ENCODE measurements at regions not wholly inside any gene's neighbourhood (a gene's known extent, or its start where the extent isn't known, plus 50 kb on each side); places are given as distances from the start of the nearest gene placed in this dataset.
A peak's percentile ranks its signal among the peaks of the same experiment; 100 is the strongest.

GRCh38 chr6:74936886-74937285, 269.0 kb downstream of the COL12A1 start:
- Histone ChIP-seq H3K9me3 (no peaks in the 10 kb centered on the region), H3K4me2 (no peak overlapping the region), H3K27me3 (no peaks in the 10 kb centered on the region), H4K20me1 (no peaks in the 10 kb centered on the region), H3K4me1 (no peaks in the 10 kb centered on the region), H3K36me3 (no peaks in the 10 kb centered on the region), H3K9ac (no peak overlapping the region), H3K4me3 (no peak overlapping the region), H3K27ac (no peak overlapping the region)
- TF ChIP-seq Cebpa-rat (IDR thresholded peaks at IDR 0.05), result no peak

- Histone ChIP-seq H3K36me3 (no peaks in the 10 kb centered on the region), H3K4me1 (no peaks in the 10 kb centered on the region), H3K9me3 (no peaks in the 10 kb centered on the region), H3K27ac (no peak overlapping the region), H3K4me3 (no peak overlapping the region), H3K4me2 (no peak overlapping the region), H3K27me3 (no peaks in the 10 kb centered on the region), H4K20me1 (no peaks in the 10 kb centered on the region), H3K9ac (no peak overlapping the region)
- no peak for TF ChIP-seq Cebpa-rat (IDR thresholded peaks at IDR 0.05)
Measured at GRCh38 chr6:74932232-74932888, 273.5 kb downstream of the COL12A1 start.

GRCh38 chr6:74931558-74931957, 274.3 kb downstream of the COL12A1 start:
- H3K4me2 ChIP-seq, result no peak overlapping the region
- H3K27ac ChIP-seq, result no peak overlapping the region

GRCh38 chr6:74928203-74928602, 277.6 kb downstream of the COL12A1 start:
- Histone ChIP-seq H3K9ac (no peak overlapping the region), H3K4me2 (no peak overlapping the region), H3K4me3 (no peak overlapping the region), H3K27ac (no peak overlapping the region), H3K4me1 (peaks cover 13% of the 10 kb centered on the region), H3K27me3 (no peaks in the 10 kb centered on the region), H4K20me1 (no peaks in the 10 kb centered on the region), H3K36me3 (no peaks in the 10 kb centered on the region), H3K9me3 (no peaks in the 10 kb centered on the region)
- TF ChIP-seq Cebpa-rat (IDR thresholded peaks at IDR 0.05), result no peak

More at GRCh38 chr6:74931558-74931957, 274.3 kb downstream of the COL12A1 start:
- TF ChIP-seq Cebpa-rat (IDR thresholded peaks at IDR 0.05), result no peak
- Histone ChIP-seq H3K4me1 (no peaks in the 10 kb centered on the region), H3K27me3 (no peaks in the 10 kb centered on the region), H3K4me3 (no peak overlapping the region), H3K9me3 (no peaks in the 10 kb centered on the region), H3K36me3 (no peaks in the 10 kb centered on the region), H3K9ac (no peak overlapping the region), H4K20me1 (no peaks in the 10 kb centered on the region)

- H3K27me3 ChIP-seq, result no peaks in the 10 kb centered on the region
- no peaks in the 10 kb centered on the region for H3K9me3 ChIP-seq
- H3K27ac ChIP-seq, result no peak overlapping the region
- TF ChIP-seq Cebpa-rat (IDR thresholded peaks at IDR 0.05), result no peak
- peaks cover 13% of the 10 kb centered on the region for H3K4me1 ChIP-seq
- no peaks in the 10 kb centered on the region for H3K36me3 ChIP-seq
- no peak overlapping the region for H3K4me3 ChIP-seq
- no peaks in the 10 kb centered on the region for H4K20me1 ChIP-seq
- H3K9ac ChIP-seq, result no peak overlapping the region
- H3K4me2 ChIP-seq, result no peak overlapping the region
Measured at GRCh38 chr6:74927299-74927698, 278.6 kb downstream of the COL12A1 start.

DNA sequence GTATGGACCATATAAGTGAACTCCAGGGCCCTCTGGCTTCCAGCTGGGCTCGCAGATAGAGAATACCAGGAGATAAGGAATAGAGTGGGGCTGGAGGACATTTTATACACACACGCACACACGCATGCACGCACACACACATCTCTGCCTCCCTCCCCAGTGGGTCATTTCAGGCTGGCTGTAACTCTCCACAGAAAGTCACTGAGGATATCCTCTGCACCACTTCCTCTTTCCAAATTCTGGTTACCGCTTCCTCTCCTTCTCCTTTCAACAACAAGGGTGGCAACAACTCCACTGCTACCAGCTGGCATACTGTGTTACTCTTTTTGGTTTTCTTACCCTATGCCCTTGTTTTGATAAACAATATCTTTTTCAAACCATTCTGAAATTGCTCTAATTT, 280.2 kb downstream of the COL12A1 start:
- Histone ChIP-seq H3K4me2 (peak overlapping the region; percentile 64), H3K4me1 (peaks cover 13% of the 10 kb centered on the region), H3K9ac (no peak overlapping the region), H3K9me3 (no peaks in the 10 kb centered on the region), H3K27me3 (no peaks in the 10 kb centered on the region), H3K27ac (peak overlapping the region; percentile 45; the same call in 1 of the 2 replicates), H3K36me3 (no peaks in the 10 kb centered on the region), H4K20me1 (no peaks in the 10 kb centered on the region), H3K4me3 (no peak overlapping the region)
- no peak for TF ChIP-seq Cebpa-rat (IDR thresholded peaks at IDR 0.05)

DNA sequence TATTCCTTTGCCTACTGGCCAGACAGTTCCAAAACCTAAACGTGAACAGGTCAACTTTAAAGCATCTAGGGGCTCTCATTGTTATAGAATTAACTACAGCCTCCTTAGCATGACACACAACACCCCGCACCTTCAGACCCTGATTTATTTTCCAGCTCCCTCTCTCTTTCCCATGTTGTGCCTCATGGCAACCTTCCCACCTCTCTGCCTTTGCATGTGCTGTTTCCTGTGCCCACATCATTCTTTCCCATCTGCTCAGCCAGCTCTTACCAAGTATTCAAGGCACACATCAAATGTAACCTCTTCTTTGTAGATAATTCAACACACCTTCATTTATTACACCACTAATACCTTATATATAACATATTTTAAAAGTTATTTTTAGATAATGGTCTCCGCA, 291.0 kb downstream of the COL12A1 start:
- no peak for TF ChIP-seq Cebpa-rat (IDR thresholded peaks at IDR 0.05)
- Histone ChIP-seq H3K9me3 (no peaks in the 10 kb centered on the region), H3K4me3 (no peak overlapping the region), H3K36me3 (no peaks in the 10 kb centered on the region), H3K4me1 (no peaks in the 10 kb centered on the region), H3K27me3 (no peaks in the 10 kb centered on the region), H3K4me2 (no peak overlapping the region), H4K20me1 (no peaks in the 10 kb centered on the region), H3K27ac (no peak overlapping the region), H3K9ac (no peak overlapping the region)

DNA sequence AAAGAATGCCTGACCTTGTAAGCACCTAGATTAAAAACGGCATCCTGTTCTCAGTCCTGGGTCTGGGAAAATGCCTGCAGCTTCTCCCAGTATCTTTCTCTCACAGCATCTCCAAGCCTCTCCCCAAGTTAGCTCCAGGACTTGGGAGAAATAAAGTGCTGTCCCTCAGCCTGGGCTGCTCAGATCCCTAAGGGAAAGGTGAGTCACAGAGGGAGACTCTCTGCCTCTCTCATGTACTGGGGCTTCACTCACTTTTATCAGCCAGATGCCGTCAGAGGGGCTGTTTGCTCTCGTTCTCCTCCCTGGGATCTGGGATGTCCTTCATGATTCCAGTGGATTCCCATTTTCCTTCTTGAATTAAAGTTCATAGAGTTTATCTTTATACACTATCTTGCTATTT, 293.6 kb downstream of the COL12A1 start:
- Histone ChIP-seq H3K4me3 (no peak overlapping the region), H4K20me1 (no peaks in the 10 kb centered on the region), H3K36me3 (no peaks in the 10 kb centered on the region), H3K4me2 (no peak overlapping the region), H3K9me3 (no peaks in the 10 kb centered on the region), H3K4me1 (no peaks in the 10 kb centered on the region), H3K27me3 (no peaks in the 10 kb centered on the region), H3K9ac (no peak overlapping the region), H3K27ac (no peak overlapping the region)
- no peak for TF ChIP-seq Cebpa-rat (IDR thresholded peaks at IDR 0.05)

DNA sequence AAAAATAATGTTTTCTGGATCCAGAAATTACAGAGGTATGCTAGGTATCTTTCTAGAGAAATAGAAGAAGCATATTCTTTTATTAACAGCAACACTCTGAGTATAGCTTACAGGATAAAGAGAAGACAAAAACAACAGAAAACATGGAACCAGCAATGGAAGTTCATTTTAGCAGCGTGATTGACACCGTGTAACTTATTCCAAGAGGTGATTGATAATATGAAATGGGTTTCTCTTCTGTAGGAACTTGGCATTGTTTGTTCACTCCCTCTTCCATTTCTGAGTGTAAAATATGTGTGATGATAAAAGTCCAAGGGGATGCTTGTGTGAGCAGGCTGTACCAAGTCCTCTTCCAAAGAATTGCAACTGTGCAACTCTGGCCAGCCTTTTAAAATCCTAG, 303.0 kb downstream of the COL12A1 start:
- peaks cover 33% of the 10 kb centered on the region for H3K9me3 ChIP-seq
- H3K4me2 ChIP-seq, result no peak overlapping the region
- no peak overlapping the region for H3K4me3 ChIP-seq
- H3K9ac ChIP-seq, result no peak overlapping the region
- TF ChIP-seq Cebpa-rat (IDR thresholded peaks at IDR 0.05), result no peak
- H3K36me3 ChIP-seq, result no peaks in the 10 kb centered on the region
- no peaks in the 10 kb centered on the region for H4K20me1 ChIP-seq
- H3K27me3 ChIP-seq, result no peaks in the 10 kb centered on the region
- no peak overlapping the region for H3K27ac ChIP-seq
- H3K4me1 ChIP-seq, result no peaks in the 10 kb centered on the region

GRCh38 chr6:74902089-74902488, 303.8 kb downstream of the COL12A1 start:
- Histone ChIP-seq H3K4me3 (no peak overlapping the region), H3K27ac (no peak overlapping the region), H3K27me3 (no peaks in the 10 kb centered on the region), H4K20me1 (no peaks in the 10 kb centered on the region), H3K9ac (no peak overlapping the region), H3K4me1 (no peaks in the 10 kb centered on the region), H3K36me3 (no peaks in the 10 kb centered on the region), H3K4me2 (no peak overlapping the region), H3K9me3 (peaks cover 40% of the 10 kb centered on the region)
- TF ChIP-seq Cebpa-rat (IDR thresholded peaks at IDR 0.05), result no peak

- H4K20me1 ChIP-seq, result no peaks in the 10 kb centered on the region
- H3K27me3 ChIP-seq, result no peaks in the 10 kb centered on the region
- H3K36me3 ChIP-seq, result no peaks in the 10 kb centered on the region
- no peak overlapping the region for H3K9ac ChIP-seq
- H3K4me3 ChIP-seq, result no peak overlapping the region
- no peak overlapping the region for H3K27ac ChIP-seq
- peaks cover 42% of the 10 kb centered on the region for H3K9me3 ChIP-seq
- no peak overlapping the region for H3K4me2 ChIP-seq
- no peaks in the 10 kb centered on the region for H3K4me1 ChIP-seq
- no peak for TF ChIP-seq Cebpa-rat (IDR thresholded peaks at IDR 0.05)
Measured at GRCh38 chr6:74901576-74901975, 304.3 kb downstream of the COL12A1 start.

All from BLaER1 (cell line).